ENCODE measurements at regions not wholly inside any gene's neighbourhood (a gene's known extent, or its start where the extent isn't known, plus 50 kb on each side); places are given as distances from the start of the nearest gene placed in this dataset.

DNA sequence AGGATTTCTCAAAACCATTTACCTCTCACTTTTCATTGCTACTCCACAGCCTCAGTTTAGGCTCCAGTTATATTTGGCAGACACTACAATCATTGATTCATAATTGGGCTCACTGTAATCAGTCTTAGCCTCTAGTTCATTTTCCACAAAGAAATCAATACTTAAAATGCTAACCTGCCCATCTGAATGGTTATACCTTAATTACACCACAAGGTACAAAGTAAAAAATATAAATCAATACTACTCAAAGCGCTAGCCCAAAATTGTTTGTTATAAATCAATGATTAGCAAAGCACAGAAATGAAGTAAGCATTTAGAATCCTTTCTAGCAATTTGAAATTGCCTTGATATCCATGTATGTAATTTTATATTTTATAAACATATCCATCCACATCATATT lies 222.6 kb upstream of the NDST3 start:
- TF ChIP-seq, protein P1, sequence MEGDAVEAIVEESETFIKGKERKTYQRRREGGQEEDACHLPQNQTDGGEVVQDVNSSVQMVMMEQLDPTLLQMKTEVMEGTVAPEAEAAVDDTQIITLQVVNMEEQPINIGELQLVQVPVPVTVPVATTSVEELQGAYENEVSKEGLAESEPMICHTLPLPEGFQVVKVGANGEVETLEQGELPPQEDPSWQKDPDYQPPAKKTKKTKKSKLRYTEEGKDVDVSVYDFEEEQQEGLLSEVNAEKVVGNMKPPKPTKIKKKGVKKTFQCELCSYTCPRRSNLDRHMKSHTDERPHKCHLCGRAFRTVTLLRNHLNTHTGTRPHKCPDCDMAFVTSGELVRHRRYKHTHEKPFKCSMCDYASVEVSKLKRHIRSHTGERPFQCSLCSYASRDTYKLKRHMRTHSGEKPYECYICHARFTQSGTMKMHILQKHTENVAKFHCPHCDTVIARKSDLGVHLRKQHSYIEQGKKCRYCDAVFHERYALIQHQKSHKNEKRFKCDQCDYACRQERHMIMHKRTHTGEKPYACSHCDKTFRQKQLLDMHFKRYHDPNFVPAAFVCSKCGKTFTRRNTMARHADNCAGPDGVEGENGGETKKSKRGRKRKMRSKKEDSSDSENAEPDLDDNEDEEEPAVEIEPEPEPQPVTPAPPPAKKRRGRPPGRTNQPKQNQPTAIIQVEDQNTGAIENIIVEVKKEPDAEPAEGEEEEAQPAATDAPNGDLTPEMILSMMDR (IDR thresholded peaks at IDR 0.05), result no peak
- Mint-ChIP-seq H3K9me3 (peaks cover 3 to 6% of the 10 kb centered on the region in 2 donors), H3K27ac (no peak overlapping the region), H3K4me3 (no peak overlapping the region), H3K27me3 (ENCODE audit: low read depth in 2 of 2) (no peaks in the 10 kb centered on the region), H3K36me3 (peaks cover 7% of the 10 kb centered on the region), H3K4me1 (peaks cover 0 to 4% of the 10 kb centered on the region in 2 donors)
- no peak overlapping the region for H3K4me3 ChIP-seq (ENCODE audit: low read length)
- no peaks in the 10 kb centered on the region for H3K36me3 ChIP-seq (ENCODE audit: control insufficient read depth, insufficient read depth, low read length)
- H3K27ac ChIP-seq (ENCODE audit: low read length), result no peak overlapping the region
- H3K9me3 ChIP-seq (ENCODE audit: control insufficient read depth, insufficient read depth, low read length), result no peaks in the 10 kb centered on the region
- DNase-seq, result no peak
- no CpG with 5 or more reads among the region's 1 CpG for WGBS (ENCODE audit: insufficient coverage)
- H3K27me3 ChIP-seq (ENCODE audit: control insufficient read depth, insufficient read depth, low read length), result no peaks in the 10 kb centered on the region
- no peak for ATAC-seq
- no peaks in the 10 kb centered on the region for H3K4me1 ChIP-seq (ENCODE audit: control insufficient read depth, insufficient read depth, low read length)
- intact Hi-C loops (cut with micrococcal nuclease), result no loop called here

DNA sequence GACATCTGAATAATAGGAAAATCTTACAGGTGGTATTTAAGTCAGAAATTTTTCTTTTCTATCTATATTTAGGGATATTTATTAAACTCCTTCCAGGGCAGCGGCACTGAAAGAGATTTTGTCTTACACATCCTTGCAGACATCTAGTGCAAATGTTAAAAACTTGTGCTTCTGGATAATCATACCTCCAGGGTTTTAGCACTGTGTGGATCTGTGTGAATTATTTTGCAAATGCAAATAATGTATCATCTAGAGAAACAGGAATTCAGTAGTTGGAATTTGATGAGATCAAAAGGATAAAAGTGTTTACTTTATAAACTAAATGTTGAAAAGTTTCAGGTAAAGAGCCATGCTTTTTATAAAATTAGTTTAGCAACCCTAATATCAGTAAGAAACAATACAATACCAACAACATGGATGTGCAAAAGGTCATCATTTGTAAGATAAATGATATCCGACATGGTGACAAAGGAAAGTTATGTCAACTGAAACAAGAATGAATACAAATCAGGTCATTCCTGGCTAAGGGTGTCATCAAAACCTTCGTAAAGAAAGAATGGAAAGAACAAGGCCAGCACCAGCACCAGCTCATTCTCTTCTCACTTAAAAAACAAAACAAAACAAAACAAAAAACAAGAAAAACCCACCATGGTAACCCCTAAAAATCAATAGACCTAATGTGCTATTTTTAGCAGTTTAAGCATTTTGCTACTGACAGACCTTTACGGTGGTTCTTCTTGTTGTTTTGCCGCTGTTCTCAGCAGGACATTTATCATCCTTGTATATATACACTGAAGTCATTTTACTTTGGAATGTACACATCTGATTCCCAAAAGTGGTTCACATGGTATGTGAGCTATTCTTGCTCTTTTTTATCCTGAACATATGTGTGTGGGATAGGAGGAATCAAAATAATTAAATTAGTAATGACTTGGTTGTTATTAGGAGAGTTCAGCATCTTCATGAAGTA lies 219.7 kb upstream of the NDST3 start:
- no peaks in the 10 kb centered on the region for H3K27me3 ChIP-seq (ENCODE audit: control insufficient read depth, insufficient read depth, low read length)
- Mint-ChIP-seq H3K4me1 (peaks cover 0 to 10% of the 10 kb centered on the region in 2 donors), H3K9me3 (peaks cover 5 to 6% of the 10 kb centered on the region in 2 donors), H3K36me3 (peaks cover 7% of the 10 kb centered on the region), H3K4me3 (no peak overlapping the region), H3K27me3 (ENCODE audit: low read depth in 2 of 2) (no peaks in the 10 kb centered on the region), H3K27ac (no peak overlapping the region)
- TF ChIP-seq, protein P1 (IDR thresholded peaks at IDR 0.05), result no peak
- intact Hi-C loops (cut with micrococcal nuclease), result no loop called here
- H3K9me3 ChIP-seq (ENCODE audit: control insufficient read depth, insufficient read depth, low read length), result no peaks in the 10 kb centered on the region
- H3K27ac ChIP-seq (ENCODE audit: low read length), result no peak overlapping the region
- H3K4me1 ChIP-seq (ENCODE audit: control insufficient read depth, insufficient read depth, low read length), result no peaks in the 10 kb centered on the region
- DNase-seq (no peak), ATAC-seq (no peak)
- no peak overlapping the region for H3K4me3 ChIP-seq (ENCODE audit: low read length)
- 94% methylated on average over 4 of the region's 5 CpGs for WGBS (ENCODE audit: insufficient coverage)
- no peaks in the 10 kb centered on the region for H3K36me3 ChIP-seq (ENCODE audit: control insufficient read depth, insufficient read depth, low read length)

DNA sequence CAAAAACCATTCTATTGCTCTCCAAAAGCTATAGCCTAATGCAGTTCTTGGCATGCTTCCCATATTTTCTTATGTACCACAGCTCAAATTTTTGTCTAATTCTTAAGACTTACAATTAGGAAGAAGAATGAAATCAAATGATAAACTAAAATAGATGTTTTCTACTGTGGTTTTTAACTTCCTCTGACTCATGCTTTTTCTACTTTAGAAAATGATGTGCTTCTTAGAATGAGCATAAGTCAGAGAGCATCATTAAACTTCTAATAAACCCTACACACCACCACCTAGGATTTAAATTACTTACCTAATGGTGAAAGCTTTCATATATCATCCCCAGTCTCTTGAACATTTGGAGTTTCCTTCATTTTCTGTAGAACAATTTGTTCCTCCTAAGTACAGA lies 217.0 kb upstream of the NDST3 start:
- Histone ChIP-seq H3K27ac (ENCODE audit: low read length) (no peak overlapping the region), H3K4me1 (ENCODE audit: control insufficient read depth, insufficient read depth, low read length) (no peaks in the 10 kb centered on the region), H3K4me3 (ENCODE audit: low read length) (no peak overlapping the region), H3K36me3 (ENCODE audit: control insufficient read depth, insufficient read depth, low read length) (no peaks in the 10 kb centered on the region), H3K9me3 (ENCODE audit: control insufficient read depth, insufficient read depth, low read length) (no peaks in the 10 kb centered on the region), H3K27me3 (ENCODE audit: control insufficient read depth, insufficient read depth, low read length) (no peaks in the 10 kb centered on the region)
- peaks cover 0 to 10% of the 10 kb centered on the region in 2 donors for H3K4me1 Mint-ChIP-seq
- ATAC-seq, result no peak
- intact Hi-C loops (cut with micrococcal nuclease), result no loop called here
- peaks cover 2 to 3% of the 10 kb centered on the region in 2 donors for H3K9me3 Mint-ChIP-seq
- DNase-seq, result no peak
- H3K4me3 Mint-ChIP-seq, result no peak overlapping the region
- TF ChIP-seq, protein P1 (IDR thresholded peaks at IDR 0.05), result no peak
- H3K36me3 Mint-ChIP-seq, result no peaks in the 10 kb centered on the region
- H3K27me3 Mint-ChIP-seq (ENCODE audit: low read depth in 2 of 2), result no peaks in the 10 kb centered on the region
- no peak overlapping the region for H3K27ac Mint-ChIP-seq

Measured in natural killer cell (primary cell).